ENCODE measurements at regions not wholly inside any gene's neighbourhood (a gene's known extent, or its start where the extent isn't known, plus 50 kb on each side); places are given as distances from the start of the nearest gene placed in this dataset.

- no peak for TF ChIP-seq CTCF (IDR thresholded peaks at IDR 0.05; ENCODE audit: low read depth, low read length, missing control alignments)
- in situ Hi-C loops (cut with HindIII; ENCODE audit: low sequenced_read_pairs): no loop called here
- H3K4me3 ChIP-seq (ENCODE audit: low read depth, low read length): no peak overlapping the region
- no peak for DNase-seq (ENCODE audit: low read depth)
Observed at GRCh38 chr2:175401956-175402469, 220.5 kb upstream of the ATP5MC3 start.

- in situ Hi-C loops (cut with HindIII; ENCODE audit: low sequenced_read_pairs): no loop called here
- no peak overlapping the region for H3K4me3 ChIP-seq (ENCODE audit: low read depth, low read length)
- no peak for TF ChIP-seq CTCF (IDR thresholded peaks at IDR 0.05; ENCODE audit: low read depth, low read length, missing control alignments)
- DNase-seq (ENCODE audit: low read depth): no peak
Observed at GRCh38 chr2:175400975-175401374, 219.5 kb upstream of the ATP5MC3 start.

GRCh38 chr2:175399326-175399725 lies 217.8 kb upstream of the ATP5MC3 start:
- in situ Hi-C loops (cut with HindIII; ENCODE audit: low sequenced_read_pairs): no loop called here
- no peak overlapping the region for H3K4me3 ChIP-seq (ENCODE audit: low read depth, low read length)
- DNase-seq (ENCODE audit: low read depth): no peak
- TF ChIP-seq CTCF (IDR thresholded peaks at IDR 0.05; ENCODE audit: low read depth, low read length, missing control alignments): no peak

- in situ Hi-C loops (cut with HindIII; ENCODE audit: low sequenced_read_pairs): no loop called here
- H3K4me3 ChIP-seq (ENCODE audit: low read depth, low read length): no peak overlapping the region
- no peak for DNase-seq (ENCODE audit: low read depth)
- no peak for TF ChIP-seq CTCF (IDR thresholded peaks at IDR 0.05; ENCODE audit: low read depth, low read length, missing control alignments)
Observed at GRCh38 chr2:175398848-175399247, 217.3 kb upstream of the ATP5MC3 start.

GRCh38 chr2:175396696-175397095 lies 215.2 kb upstream of the ATP5MC3 start:
- no peak for DNase-seq (ENCODE audit: low read depth)
- no peak for TF ChIP-seq CTCF (IDR thresholded peaks at IDR 0.05; ENCODE audit: low read depth, low read length, missing control alignments)
- in situ Hi-C loops (cut with HindIII; ENCODE audit: low sequenced_read_pairs): no loop called here
- no peak overlapping the region for H3K4me3 ChIP-seq (ENCODE audit: low read depth, low read length)

GRCh38 chr2:175393851-175394250 lies 212.3 kb upstream of the ATP5MC3 start:
- in situ Hi-C loops (cut with HindIII; ENCODE audit: low sequenced_read_pairs): no loop called here
- no peak for DNase-seq (ENCODE audit: low read depth)
- TF ChIP-seq CTCF (IDR thresholded peaks at IDR 0.05; ENCODE audit: low read depth, low read length, missing control alignments): no peak
- H3K4me3 ChIP-seq (ENCODE audit: low read depth, low read length): no peak overlapping the region

- no peak for DNase-seq (ENCODE audit: low read depth)
- in situ Hi-C loops (cut with HindIII; ENCODE audit: low sequenced_read_pairs): no loop called here
- no peak for TF ChIP-seq CTCF (IDR thresholded peaks at IDR 0.05; ENCODE audit: low read depth, low read length, missing control alignments)
- no peak overlapping the region for H3K4me3 ChIP-seq (ENCODE audit: low read depth, low read length)
Observed at GRCh38 chr2:175383286-175383685, 201.8 kb upstream of the ATP5MC3 start.
